GM21723 (cell line): ENCODE measurements at regions not wholly inside any gene's neighbourhood (a gene's known extent, or its start where the extent isn't known, plus 50 kb on each side); places are given as distances from the start of the nearest gene placed in this dataset.

Experiments used
- ATAC-seq: cut with Tn5 transposase; IDR thresholded peaks from one replicate; pipeline ENCODE4 v1.9.1; 2021; ENCODE audit warnings: mild to moderate bottlenecking, moderate library complexity; ENCODE audit not compliant: unreplicated experiment

DNA sequence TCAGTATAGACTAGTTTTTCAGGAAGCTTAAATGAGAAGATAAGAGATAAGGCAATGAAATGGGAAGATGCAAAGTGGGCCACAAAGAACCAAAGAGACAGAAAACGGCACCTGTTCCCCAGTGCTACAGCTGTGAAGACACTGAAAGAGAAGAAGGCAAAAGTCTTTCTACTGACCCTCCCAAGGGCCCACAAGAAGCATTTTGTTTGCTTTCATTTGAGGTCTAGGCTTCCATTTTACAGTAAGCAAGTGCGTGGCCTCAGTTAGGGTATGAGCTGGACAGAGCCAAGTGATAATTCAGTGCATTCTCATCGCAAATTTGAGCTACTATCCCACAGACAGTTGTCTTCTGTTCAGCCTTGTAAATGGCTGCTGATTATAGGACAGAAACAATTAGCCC, 53.4 kb upstream of the STK17B start:
- no peak for ATAC-seq

DNA sequence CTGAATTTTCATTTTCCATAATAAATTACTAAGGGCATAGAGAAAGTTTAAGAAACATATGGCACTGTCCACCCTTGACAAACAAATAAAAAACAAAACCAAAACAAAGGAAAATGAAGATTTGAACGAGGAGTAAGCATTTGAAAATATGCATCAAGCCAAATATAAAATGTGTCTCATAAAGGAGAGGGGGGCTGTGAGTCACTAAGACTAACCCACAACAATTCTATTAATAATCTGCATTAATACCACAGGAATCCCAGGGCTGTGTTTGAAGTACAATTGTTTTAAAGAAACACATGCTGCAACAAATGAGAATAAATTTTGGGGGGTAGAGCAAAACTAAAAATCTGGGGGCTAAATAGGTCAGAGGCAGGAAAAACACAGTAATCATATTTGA, 53.8 kb upstream of the STK17B start:
- no peak for ATAC-seq

DNA sequence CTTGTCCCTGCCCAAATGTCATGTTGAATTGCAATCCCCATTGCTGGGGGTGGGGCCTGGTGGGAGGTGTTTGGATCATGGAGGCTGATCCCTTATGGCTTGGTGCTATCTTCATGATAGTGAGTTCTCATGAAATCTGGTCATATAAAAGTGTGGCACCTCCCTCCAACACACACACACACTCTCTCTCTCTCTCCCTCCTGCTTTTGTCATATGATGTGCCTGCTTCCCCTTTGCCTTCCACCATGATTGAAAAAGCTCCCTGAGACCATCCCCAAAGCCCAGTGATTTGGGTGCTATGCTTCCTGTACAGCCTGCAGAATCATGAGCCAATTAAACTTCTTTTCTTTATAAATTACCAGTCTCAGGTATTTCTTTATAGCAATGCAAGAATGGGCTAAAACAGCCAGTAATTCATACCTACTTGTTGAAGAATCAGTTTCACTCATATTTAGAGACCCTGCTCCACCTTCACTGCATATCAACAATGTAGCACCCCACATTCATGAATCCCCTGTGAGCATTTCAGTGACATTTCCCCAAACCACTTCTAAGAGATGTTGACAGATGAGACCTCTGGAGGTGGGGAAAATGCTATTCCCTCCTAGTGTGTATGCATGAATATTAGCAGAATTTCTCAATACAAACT, 54.8 kb upstream of the STK17B start:
- no peak for ATAC-seq

DNA sequence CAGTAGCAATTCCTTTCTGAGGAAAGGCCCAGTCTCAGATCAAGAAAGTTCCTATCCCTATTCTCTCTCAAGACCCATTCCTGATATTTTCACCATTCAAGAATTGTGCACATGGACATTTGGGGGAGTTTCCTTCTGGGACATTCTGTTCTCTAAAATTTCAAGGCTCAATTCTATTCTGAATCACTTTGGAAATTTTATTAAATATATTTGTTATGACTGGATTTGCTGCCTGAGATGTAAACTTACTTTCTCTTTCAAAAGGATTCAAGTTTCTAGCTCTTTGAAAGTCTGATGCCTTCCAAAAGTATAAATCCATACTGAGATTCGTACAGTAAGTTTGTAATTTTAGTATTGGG, 55.3 kb upstream of the STK17B start:
- ATAC-seq, result no peak

DNA sequence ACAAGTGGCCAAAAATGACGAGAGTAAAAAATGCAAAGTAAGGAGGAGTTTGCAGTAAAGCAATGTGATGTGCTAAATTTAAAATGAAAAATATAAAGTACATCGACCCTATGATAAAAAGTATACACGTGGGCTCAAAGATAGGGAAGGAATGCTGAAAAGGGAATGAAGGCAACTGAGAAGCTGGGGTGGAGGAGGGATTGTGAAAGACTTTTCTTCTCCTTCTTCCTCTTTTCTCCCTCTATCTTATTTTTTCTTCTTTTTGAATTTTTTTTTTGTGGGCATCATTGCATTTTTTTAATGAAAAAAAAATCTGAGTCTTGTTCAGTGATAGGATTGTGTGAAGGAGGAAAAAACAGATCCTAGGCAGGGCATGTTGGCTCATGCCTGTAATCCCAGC, 57.6 kb upstream of the STK17B start:
- ATAC-seq, result no peak

DNA sequence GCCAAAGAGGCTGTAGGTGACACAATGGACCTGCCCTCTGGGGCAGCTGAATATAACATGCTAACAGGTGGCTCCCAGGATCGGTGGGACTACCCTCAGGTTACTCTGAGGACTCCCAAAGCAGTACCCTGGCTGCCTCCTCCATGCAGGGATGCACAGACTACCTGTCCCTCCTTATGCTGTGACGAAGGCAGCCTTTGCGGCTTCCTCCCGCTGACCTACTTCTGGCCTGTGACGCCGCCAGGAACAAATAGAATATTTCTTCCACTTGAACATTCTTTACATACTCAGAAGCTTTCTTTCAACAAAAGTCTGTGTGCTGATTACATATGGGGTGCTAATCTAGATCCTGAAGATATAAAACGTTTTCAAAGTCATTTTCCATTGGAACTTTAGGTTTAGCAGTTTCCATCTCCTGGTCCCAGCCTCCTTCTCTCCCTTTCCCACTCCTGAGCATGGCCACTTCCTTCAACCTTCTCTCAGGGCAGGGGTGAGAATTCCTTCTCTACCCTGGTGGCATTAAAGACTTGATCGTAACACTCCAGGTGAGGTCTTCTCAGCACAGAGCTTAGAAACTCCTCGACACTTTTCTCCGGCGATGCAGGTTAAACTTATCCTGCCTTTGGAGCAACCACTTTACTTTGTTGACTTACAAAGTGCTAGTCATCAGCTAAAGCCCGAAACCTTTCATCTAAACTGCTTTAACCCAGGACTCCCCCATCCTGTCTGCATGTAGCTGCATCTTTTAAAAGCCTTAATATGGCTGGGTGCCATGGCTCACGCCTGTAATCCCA, 58.9 kb upstream of the STK17B start:
- ATAC-seq, result no peak

DNA sequence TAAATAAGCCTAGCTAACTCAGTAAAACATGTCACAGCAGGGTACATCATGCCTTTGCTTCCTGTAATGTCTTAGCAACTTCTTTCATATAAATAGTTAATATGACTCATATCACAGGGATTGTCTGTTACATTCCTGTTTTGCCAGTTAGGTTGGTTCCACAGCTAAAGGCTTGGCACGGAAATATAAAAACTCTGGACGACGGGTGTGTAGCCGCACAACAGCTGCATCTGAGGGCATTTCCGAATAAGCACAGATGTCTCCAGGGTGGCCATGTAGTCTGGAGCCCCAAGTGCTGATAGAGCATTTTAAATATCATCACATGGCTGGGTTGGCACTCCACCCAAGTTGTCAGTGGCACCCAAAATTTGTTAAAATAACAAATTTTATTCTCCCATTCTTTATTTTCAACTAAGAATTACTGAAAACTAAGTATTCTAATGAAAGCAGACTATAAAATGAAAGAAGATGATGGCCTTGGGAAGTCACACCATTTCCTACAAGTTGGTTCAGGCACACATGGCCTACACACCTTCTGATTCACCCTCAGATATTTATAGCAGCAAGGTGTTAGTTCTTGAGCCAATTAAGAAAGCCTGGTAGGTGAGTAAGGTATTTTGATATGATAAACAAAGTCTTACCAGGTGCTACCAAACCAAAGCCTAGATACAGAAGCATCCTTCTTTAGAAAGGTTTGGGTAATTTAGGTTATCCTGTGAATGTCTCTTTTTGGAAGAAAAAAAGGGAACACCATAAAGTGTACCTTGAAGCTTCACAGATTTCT, 61.8 kb upstream of the STK17B start:
- ATAC-seq, result no peak

DNA sequence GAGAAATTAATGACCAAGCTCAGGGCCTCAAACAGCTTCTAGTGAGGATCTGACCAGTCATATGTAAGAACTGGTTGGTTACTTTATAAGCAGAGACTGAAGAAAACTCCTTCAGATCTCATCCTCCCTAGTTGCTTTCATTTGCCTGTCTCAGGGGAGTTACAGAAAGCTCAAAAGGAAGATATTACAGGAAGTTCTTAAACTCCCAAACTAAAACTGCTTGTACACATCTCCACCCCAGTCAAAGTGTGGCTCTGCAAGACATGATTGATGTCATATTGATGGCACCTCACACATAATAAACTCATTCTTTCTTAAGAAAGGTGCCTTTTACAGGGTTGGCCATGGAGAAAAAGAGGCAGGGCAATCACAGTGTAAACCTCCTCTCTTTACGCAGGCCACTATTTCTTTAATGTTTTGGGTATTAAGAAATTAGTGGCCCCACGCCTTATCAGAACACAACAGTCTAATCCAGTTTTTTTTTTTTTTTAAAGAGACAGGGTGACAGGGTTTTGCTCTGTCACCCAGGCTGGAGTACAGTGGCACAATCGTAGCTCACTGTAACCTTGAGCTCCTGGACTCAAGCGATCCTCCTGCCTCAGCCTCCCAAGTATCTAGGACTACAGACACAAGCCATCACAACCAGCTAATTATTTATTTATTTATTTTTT, 62.6 kb upstream of the STK17B start:
- ATAC-seq, result peak; percentile 68

DNA sequence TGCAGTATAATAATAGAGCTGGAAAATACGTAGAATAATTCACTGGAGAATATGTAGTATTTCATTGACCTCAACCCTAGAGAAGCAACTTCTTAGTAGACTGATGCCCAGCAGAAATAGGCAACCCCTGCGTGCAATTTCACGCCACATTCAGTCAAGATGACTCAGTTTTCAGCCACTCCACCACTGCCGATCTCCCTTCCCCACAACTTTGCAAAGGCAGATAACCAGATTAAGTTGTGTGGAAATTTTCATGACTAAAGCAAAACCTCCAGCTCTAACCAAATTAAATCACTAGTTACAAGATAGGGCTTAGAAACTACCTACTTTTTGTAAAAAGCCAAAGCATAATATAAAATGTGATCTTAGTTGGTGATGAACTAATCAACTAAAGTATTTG, 63.3 kb upstream of the STK17B start:
- ATAC-seq, result no peak

DNA sequence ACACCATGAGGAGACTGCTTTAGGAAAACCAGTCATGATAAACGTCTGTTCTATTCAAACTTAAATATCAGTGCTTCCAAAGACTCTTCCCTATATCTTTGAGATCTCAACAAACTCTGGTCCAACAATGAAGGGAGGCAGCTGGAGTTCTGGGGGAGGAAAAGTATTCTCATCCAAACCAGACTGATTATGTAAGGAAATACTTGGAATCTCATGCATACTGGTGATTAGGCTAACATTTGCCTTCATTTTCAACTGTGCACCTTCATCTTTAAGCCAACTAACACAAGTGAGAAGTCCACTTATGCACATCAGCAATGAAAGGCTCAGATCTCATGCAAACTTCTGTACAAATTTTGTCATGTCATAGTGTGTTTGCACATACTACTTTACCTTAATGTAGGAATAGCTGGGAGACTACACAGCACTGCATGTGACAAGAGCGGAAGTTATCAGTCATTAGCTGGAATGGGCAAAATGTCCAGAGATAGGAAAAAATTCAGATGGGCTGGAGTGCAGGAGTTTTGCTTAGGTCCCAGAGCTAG, 67.5 kb upstream of the STK17B start:
- no peak for ATAC-seq

DNA sequence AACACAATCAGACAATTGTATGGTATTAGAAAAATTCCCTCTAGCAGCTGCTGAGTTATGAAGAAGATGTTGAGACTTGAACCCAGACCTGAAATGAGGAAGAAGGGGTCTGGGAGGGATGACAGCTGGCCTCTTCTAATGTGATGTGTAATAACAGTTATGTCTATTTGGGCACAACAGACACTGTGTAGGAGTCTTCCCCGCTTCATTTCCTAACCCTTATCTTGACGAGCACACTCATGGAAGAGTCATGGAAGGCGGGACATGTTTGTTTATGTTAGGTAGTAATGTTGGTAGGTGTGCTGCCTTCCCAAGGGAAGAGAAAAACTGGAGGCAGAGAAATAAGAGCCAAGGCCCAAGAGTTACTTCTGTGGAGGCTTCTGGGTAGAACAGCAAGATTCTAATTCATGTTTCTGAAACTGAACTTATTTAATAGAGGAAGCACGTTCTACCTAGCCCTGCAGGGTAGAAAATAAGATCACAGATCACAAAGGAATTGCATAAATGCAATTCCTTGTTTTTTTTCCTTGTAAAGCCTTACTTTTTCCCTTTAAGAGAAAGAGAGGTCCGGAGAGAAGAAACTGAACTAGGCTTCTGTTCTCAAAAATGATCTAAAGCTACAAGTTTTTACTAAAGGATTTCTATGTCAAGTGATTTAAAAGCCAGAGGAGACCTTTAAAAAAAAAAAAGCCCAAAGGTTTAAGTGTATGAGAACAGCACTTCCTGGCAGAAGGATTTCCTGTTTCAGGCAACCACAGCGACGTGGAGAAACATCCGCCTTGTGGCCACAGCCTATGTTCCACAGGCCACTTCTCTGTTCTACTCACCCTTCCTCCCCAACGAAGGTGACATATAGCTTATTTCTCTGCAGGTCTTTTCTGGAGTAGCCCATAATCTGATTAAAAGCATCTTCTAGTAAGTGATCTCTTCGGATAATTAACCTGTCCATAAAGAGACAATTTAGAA, 68.5 kb upstream of the STK17B start:
- peak; percentile 85 for ATAC-seq

DNA sequence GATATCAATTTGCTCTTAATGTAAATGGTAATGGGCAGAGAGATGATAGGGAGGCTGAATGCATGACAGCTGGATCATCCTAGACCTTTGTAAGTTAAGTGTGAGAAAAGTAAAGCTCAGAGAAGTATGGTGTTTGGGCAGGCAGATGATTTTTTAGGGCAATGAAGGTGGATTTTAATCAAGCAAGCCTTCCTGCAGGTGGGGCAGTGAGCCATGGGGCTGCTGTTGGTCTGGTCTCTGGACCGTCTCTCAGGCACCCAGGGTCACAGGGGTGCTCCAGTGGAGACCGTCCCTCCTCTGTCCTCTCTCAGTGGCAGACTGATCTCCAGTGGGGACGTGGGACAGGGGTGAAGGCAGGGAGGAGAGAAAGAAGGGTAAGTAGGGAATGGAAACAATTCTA, 69.8 kb upstream of the STK17B start:
- ATAC-seq, result no peak

DNA sequence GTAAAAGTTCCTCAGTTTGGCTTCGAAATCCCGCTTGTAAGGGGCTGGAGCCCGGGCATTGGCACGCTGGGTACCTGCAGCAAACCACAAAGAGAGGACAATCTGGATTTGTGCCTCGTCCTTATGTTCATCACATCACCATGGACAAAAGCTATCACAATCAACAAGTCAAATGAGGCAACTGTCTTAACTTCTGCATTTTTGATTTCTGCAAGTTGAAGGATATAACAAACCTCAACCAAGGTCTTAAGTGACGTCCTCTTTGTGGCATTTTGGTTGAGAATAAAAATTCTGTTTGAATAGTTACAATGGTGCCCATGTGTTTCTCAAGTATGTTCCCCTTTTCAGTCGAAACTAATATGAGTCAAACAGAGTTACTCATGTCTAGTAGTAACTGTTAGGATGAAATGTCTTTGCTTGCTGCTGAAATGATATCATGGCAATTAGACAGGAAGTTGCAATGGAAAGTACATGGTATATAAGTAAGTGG, 70.8 kb upstream of the STK17B start:
- ATAC-seq, result peak; percentile 83

DNA sequence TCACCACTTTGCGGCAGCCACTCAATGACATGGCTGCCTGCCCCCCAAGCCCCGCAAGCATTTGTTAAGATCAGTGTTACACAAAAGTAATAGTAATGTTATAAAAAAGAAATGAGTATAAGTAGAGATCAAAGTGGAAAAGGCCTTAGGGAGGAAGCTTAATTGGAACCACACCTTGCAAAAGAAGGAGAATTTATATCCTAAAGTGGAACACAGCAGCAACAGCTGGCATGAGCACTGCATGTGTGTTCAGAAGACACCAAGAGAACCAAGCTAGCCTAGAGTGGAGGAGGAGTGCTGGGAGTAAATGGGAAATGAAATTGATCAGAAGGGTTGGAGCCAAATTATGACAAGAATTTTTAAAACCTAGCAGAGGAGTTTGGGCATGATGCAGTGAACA, 73.1 kb upstream of the STK17B start:
- no peak for ATAC-seq

DNA sequence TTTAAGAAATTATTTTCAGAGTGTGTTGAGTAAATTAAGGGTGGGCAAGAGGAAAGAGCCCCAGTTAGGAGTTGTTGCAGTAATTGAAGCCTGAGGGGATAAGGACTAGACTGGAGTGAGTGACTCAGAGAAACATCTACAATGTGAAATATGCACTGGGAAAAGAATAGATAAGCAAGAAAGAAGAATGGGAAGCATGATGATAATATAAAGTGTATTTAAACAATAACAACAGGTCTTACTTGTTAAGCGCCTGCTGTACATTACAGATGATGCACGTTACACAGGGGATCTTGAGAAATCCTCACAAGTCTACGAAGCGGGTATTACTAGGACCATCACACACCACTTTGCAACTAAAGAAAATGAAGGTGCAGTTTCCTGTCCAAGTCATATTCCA, 73.6 kb upstream of the STK17B start:
- no peak for ATAC-seq

DNA sequence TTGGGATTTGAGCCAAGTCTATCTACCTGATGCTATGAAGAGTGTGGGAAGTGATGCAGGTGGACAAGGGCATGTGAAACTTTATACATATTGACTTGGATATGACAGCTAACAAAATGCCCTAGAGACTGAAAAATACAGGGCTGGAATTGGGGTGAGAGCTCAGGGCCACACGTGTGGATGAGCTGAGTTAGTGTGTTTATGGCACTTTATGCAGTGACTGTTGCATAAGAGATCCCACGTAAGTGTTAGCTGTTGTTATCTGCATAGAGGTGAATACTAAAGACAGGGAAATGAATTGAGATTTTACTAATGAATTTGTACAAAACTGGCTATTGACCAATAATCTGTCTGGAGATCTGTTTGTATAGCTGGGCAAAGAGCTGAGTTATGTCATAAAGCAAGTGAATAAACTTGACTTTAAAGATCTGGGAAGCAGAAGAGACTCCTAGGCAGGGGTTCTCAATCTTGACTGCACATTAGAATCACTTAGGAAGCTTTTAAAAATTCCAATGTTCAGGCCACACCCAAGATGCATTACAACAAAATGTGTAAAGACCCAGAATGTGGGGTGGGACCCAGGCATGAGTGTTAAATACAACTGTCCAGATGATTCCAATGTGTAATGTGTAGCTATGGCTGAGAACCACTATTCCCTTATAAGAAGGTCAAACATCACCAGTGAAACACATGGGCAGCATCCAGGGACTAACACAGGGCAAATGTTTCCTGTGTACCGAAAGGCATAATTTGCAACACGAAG, 74.2 kb upstream of the STK17B start:
- no peak for ATAC-seq

DNA sequence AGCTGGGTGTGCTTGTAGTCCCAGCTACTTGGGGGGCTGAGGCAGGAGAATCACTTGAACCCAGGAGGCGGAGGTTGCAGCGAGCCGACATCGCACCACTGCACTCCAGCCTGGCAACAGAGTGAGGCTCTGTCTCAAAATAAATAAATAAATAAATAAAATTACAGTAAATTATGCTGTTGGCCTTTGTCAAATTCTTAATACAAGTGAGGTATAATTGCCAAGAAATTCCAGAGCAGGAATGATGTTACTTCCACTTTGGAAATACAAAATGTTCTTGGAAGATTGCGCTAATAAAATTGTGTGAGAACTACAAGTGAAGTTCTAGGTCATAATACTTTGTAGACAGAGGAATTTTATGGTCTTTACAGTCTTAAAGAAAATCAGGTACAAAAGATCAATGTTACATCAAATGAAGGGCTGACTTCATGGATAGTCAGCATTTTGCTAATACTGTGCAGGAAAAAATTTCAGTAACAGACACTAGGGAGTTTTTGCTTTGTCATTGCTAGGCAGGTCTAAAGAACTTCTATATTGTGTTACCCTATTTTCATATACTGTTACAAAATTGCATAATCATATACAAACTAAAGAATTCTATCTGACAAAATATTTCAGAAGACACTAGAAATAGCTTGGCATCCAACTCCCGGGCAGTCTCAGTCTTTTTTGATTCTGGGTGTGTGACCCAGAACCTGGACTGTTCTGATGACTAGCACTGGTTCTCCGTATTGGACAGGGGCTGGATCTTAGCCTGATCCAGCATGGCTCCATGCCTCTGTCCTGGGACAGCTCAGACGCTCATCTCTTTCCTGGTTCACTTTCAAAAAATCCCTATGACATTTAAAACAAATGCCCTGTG, 76.0 kb upstream of the STK17B start:
- ATAC-seq, result no peak

DNA sequence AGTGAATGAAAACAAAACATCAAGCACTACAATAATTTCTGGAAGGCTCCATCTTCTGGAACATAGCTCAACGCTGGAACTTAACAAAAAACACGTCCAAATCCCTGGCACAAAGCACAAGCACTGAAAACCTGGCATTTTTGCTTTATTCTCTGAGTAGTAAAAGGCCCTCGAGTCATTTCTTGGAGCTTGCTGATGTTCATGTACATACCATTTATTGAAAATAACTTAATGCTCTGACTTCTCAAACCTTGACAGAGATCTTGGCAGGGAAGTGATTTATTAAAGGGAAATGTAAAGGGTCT, 76.5 kb upstream of the STK17B start:
- no peak for ATAC-seq
